Putamen (tissue), 1 donor: ENCODE measurements at regions not wholly inside any gene's neighbourhood (a gene's known extent, or its start where the extent isn't known, plus 50 kb on each side); places are given as distances from the start of the nearest gene placed in this dataset.
"Not testable (repeated sequence)": the region's sequence is repeated elsewhere in the genome, so short reads cannot be mapped to it uniquely, and the experiment has no call there.

Experiments used
- DNase-seq: peaks from one replicate; pipeline ENCODE4 v3.0.0-alpha.2; 2016; ENCODE audit warnings: low spot score

DNA sequence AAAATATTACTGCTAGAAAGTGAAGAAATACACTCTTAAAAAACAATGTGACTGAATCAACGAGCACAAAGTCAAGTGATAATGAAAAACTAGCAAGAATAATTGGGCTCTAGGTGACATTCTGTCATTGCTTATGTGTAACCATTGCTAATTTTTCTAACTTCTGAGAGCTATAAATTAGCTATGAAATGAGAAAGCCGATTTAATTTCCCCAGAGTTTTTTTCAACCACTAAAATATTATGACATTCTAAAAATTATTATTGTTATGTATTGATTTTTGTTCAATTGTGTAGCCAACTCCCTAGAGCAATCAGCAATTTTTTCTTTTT, 458.6 kb upstream of the ATXN8OS start:
- DNase-seq: no peak

DNA sequence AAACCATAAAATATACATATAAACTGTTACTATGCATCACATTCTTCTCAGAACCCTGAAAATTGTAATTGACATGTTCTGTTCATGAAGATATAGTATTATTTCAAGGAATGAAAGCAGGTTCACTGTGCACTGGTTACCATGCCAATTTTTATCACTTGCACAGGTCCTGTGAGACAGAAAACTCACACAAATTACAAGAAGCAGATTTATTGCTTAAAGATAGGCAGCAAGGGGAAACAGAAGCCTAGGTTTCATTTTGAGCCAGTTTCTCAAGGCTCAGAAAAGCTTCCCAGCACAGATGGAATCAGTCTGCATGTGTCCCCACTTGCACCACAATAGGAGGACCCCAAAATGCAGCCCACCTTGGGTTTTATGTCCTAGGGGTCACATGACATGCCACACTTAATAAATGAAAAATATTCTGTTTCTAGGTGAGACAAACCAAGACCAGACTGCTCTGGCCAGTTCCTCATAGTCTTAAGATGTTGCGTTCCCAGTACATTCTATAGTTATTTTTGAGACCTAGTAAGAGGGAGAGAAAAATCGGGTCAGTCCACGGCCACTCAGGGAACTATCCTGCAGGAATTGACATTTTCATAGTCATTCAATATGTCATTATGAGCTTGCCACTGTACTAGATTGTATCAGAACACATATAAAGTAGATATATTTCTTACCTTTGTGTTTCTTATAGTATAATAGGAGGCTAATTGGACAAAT, 459.1 kb upstream of the ATXN8OS start:
- DNase-seq: no peak

DNA sequence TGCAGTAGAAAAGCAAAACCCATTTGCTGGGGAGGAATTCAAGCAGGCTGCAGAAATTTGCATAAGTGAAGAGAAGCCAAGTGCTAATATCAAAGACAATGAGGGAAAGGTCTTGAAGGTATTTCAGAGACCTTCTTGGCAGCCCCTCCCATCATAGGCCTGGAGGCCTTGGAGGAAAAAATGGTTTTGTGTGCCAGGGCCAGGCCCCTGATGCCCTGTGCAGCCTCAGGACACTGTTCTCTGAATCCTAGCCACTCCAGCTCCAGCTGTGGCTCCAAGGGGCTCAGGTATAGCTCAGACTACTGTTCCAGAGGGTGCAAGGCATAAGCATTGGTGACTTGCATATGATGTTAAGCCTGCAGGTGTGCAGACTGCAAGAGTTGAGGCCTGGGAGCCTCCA, 463.2 kb upstream of the ATXN8OS start:
- no peak for DNase-seq

DNA sequence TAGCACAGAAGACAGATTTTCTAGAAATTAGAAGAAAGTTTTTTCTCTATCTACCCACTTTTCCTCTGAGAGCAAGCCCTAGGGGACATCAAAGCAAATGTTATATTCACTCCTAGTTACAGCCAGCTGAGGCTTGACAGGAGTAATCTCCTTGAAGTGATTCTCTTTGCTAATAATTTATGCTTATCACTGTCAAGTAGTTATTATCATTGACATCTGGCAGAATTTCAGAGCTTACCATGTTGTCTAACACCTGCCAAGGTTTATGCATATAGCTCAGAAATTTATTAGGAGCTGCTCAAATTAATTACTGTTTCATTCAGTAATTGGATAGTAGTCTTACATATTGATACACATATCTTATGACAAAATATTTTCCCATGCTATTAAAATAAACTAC, 465.9 kb upstream of the ATXN8OS start:
- DNase-seq: no peak

DNA sequence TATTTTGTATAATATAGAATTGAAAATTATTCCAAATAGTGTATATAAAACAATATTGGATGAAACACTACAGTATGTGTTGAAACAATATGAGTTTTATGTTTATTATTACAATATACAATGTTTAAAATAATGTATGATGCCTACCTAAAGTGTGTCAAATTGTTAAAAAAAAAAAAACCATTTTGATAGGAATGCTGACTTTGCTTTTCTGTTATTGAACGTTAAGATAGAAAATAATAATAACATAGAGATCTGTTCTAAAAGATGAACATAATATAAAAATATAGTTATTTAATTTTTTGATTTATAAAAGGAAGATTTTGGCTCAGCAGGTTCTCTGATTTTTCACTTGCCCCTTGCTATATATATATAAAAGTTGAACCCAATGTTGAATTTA, 474.6 kb upstream of the ATXN8OS start:
- DNase-seq: no peak

DNA sequence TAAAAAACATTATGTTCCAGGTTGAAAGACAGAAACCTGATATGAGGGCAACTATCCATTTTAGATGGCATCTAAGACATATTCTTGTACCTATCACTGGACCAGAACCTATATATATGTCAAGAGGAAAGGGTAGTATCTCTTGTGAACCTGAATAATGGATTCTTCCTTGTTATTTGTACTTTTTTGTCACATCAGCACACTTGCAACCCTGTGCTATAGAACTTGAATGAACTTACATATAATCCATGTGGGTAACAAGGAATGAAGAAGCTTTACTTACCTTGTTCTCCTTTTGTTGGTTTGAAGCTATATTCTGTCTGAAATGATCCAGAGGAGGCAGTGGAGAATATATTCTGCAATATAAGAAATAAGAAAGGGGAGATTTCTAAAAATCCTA, 483.7 kb upstream of the ATXN8OS start:
- no peak for DNase-seq

DNA sequence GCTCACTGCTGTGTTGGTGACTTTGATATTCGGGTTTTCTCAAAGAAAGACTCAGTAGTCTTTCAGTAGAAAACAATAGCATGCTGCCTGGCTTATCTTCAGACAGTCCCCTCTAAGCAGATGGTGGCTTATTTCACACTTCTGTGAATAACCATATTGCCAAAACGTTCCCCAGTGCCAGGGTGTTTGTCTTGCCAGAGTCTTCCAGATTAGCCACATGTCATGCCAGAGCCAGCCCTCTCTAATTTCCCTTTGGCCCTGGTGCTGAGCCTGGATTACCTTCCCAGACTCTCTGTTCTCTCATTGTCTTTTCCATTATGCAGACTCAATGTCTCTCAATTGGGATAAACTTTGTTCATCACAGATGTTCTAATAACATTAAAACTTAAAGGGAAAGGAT, 488.0 kb upstream of the ATXN8OS start:
- DNase-seq: no peak

DNA sequence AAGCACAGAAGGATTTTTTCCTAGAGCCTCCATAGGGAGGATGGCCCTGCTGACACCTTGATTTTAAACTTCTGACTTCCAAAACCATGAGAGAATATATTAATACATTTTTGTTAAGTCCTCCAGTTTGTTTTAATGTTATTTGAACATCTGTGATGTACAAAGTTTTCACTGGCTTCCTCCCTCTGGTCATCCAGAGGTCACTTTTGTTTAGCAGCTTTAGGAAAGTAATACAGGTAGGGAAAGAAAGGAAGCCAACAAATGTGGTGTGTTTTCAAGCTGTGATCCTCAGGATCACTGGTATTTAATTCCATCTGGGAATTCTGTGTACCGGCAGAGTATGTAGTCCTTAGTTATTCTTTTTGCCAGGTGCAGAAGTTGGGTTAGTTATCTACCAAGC, 488.8 kb upstream of the ATXN8OS start:
- no peak for DNase-seq

DNA sequence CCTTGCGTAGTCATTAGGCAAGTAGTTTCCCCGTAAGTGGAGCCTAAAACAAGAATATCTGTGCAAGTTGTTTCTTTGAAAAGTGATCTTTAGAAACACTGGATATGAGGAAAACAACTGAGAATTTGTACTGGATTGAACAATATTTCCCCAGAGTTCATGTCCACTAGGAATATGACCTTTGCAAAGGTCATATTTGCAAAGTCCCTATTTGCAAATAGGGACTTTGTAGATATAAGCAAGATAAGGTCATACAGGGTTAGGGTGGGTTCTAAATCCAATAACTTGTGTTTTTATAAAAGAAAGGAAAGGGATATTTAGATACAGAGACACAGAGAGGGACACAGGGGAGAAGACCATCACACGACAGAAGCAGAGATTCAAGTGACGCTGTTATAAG, 489.2 kb upstream of the ATXN8OS start:
- no peak for DNase-seq

DNA sequence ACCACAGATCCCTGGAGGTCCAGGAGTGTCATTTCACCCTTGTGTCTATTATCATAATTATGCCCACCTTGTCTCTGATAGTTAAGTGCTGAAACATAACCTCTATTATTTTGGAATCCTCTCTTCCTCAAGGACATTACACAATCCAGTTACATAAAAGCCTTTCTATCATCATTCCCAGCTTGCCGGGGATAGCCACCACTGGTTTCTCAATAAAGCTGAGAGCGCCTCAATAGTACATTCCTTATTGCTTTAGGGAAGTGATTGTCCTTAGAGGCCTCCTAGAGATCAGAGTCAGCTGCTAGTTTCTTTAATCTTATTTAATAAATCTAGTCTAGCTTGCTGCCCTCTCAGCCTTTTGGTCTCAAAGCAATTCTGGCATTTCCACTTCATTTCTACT, 490.0 kb upstream of the ATXN8OS start:
- no peak for DNase-seq

DNA sequence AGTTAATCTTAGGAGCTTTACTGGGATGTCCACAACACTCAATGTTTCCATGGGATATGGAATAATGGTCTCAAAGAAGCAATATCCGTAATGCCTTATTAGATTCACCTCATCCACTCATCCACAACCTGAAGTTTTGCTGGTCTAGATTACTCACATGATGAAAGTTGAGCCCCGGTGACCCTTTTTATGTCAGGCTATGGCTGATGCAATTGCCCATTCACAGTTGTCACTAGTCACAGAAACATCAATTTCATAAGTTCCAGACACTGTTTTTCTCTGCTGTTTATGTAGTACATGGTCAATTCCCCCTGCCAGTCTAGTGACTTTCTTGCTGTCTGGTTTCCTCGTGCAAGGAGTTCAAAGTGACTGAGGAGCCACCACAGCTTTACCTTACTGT, 491.2 kb upstream of the ATXN8OS start:
- no peak for DNase-seq

DNA sequence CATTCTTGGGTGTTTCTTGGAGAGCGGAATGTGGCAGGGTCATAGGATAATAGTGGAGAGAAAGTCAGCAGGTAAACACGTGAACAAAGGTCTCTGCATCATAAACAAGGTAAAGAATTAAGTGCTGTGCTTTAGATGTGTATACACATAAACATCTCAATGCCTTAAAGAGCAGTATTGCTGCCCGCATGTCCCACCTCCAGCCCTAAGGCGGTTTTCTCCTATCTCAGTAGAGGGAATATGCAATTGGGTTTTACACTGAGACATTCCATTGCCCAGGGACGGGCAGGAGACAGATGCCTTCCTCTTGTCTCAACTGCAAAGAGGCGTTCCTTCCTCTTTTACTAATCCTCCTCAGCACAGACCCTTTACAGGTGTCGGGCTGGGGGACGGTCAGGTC, 492.6 kb upstream of the ATXN8OS start:
- DNase-seq: not testable (repeated sequence)

DNA sequence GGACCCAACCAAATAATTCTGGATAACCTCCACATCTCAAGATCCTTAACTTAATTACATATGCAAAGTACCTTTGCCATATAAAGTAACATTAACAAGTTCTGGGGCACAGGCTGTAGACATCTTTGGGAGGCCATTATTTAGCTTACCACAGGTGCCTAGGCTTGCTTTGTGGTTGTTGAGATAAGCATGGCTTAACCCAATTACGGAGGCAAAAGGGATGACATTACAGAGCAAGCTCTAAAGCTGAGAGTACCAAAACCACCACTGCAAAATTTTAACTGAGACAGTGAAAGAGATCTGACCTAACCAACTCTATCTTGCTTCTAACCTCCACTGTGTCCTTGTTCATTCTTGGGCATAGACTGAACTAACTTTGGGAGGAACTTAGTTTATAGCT, 502.9 kb upstream of the ATXN8OS start:
- DNase-seq: no peak

DNA sequence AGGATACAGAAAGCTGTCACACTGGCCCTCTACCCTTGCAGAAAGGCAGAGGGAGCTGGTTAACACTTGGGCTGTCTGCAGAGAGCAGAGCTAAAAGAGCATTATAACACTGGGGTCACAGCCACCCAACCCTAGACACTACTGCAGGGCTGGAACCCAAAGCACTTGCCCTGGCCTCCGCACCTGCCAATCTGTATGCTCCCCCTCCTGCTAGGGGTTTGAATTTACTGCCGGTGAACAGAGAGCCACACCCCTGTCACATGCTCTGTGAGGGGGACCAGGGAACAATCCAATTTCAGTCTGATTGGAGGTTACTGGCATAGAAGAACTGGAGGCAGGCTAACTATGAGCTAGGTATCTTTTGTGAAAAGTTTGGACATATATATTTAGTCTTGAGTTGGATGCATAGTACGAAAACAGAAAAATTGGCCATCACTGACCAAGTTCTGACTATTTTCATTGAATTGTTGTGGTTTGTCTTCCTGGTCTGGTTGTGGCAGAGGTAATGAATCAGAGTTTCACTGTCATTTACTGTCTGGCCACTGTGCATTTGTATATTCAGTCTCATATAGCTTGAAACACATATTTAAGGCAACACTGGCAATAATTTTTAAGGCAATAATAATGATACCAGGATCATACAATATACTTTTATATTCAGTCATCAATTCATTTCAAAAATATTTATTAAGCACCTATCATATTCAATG, 504.3 kb upstream of the ATXN8OS start:
- DNase-seq: no peak

DNA sequence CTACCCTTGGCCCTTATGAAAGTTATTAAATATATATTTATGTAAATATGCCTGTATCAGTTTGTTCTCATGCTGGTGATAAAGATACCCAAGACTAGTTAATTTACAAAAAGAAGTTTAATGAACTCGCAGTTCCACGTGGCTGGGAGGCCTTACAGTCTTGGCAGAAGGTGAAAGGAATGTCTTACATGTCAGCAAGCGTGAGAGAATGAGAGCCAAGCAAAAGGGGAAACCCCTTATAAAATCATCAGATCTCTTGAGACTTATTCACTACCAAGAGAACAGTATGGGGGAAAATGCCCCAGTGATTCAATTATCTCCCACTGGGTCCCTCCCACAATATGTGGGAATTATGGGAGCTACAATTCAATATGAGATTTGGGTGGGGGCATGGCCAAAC, 506.0 kb upstream of the ATXN8OS start:
- no peak for DNase-seq

DNA sequence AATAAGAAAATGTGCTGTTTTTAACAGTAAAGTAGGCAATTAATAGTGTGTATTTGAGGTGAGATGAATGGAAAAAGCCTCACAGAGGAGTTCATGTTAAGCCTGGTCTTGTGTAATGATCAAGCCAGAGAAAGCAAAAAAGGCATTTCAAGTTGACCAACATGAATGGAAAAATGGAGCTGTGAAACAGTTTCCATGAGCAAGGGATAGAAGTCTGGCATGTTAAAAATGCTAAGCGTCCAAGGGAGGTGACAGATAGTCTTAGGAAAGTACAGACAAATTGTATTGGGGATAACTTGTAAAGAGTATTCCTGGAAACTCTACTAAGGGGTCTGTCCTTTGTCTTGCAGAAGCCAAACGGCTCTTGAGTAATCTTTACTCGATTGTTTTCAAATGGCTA, 506.8 kb upstream of the ATXN8OS start:
- no peak for DNase-seq

DNA sequence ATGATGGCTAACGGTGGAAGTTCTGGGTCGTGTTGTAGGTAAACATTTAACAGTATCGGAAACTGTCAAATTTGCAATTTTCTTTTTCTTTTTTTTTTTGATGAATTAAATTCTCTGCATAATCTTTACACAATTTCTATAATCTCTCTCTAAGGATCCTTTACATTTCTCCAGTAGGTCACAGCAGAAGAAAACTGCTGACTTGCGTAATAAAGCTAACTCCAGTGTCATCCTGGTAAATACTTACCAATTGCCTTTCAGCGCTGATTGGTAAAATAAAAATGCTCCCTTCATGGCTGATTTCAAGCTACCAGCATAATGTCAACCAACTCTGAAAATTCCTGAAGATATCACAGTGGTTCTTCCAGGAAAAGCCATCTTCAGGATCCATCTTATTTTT, 510.5 kb upstream of the ATXN8OS start:
- DNase-seq: no peak

DNA sequence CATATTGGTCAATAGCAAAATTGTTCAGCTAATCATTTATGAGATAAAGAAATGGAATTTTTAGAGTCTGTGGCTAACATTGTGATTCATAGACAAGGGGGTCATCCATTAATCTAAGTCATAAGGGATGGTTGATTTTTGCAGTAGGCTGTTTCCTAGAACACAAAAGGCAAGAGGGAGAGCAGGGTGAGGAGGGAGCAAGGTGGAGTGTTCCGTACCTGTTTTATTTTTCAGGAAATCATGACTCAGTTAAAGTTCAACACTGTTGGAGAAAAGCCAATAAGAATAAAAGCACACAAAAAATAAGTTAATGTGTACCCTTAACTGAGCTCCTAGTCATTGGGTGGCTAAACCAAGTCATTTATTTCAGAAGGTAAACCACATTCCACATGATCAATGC, 512.4 kb upstream of the ATXN8OS start:
- DNase-seq: no peak

DNA sequence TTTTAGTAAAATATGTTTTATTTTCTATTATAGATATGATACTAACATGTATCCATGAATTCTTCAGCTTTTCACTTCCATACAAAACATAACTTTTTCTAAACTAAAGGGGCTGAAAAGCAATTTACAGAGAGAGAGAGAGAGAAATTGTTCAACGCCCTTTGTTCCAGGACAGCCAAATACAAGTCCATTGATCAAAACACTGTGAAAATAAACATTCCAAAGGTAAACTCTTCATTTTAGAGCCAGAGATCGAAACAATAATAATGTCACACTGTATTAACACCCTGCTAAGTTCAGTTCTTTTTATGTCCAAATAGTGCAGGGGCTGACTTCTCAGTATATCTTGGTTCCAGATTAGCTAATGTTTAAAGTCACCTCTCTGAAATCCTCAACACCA, 516.2 kb upstream of the ATXN8OS start:
- no peak for DNase-seq

DNA sequence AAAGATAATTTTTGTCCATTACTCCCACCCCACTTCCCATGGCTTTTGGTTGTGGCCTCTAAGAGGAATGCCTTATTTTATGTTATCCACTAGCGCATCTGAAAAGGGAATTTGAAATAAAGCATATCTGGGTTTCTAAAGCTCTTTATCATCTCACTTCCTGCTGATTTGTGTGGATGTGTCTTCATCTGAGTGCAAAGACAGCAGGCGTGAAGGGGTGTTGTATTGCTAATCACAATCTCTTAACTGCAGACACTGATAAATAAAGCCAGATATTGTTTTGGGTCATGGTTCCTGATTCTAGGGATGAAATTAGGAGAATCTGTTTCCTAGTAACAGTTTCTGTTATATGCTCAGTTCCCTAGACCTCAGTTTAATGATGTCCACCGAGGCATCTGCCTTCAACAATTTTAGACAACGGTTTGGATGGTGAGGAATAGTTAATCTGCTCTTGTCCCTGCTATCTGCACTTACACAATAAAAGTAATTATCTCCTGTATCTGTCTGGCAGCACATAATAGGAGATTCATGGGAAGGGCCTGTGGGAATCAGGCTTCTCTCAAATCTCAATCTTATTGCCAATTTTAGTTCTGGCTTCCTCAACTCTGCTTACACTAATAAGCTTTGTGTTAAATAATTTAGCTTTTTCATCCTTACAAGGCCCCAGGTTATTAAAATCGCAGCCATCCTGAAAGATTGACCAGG, 517.9 kb upstream of the ATXN8OS start:
- DNase-seq: no peak

DNA sequence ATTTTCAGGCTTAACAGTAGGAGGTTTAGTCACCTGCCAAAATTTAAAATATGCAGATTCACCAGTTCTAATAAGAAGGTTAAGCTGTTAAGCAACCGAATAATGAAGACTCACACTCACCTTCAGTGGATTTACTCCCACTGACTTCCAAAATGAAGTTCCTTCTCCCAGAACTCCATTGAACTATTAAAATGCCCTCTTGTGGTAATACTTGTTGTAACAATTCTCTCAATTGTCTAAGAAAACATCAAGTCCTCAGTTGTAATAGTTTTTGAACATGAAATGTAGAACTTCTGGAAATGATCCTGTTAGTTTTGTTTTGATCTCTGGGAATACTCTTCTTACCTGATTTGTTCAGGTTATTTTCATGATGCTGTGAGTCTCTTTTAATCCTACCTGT, 522.0 kb upstream of the ATXN8OS start:
- peak; percentile 8 for DNase-seq

DNA sequence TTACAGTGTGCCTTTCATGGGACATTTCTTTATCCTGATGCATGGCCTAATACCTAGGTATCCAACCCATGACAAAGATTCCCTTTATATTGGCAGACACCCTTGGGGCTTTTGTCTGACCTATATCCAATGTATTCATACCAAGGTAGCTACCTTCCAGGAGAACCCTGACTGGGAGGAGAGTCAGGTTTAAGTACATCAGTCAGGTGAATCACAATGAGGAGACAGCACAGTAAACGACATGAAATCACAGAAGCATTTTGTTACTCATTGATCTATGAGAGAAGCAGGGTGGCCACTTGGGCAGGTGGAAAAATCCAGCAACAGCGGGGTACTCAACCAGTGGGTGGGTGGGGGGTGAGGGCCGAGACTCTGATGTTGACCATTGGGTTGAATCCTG, 527.4 kb upstream of the ATXN8OS start:
- no peak for DNase-seq

DNA sequence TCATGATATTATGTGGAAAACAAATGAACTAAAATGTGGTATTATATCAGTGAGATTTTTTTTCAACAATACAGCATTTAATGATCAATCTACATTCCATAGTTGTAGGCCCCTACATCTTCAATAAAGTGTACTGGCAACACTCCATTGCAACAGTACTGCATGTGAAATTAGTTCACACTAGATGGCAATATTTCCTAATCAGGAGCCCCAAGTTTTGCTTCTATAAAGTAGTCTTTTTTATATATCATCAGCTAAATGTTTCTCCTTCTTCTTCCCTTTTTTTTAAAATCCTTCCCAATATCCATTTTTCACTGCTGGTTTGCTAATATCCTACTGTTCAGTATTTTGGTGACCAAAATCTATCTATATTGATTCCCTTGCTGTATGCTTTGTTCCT, 528.3 kb upstream of the ATXN8OS start:
- no peak for DNase-seq
